H1 (cell line): ENCODE measurements at regions not wholly inside any gene's neighbourhood (a gene's known extent, or its start where the extent isn't known, plus 50 kb on each side); places are given as distances from the start of the nearest gene placed in this dataset.

Experiments
- CTCF ChIP-seq, 3 experiments: IDR thresholded peaks; 1 replicate in 2 of 3; 2 replicates in 1 of 3; pipeline versions ENCODE4 v1.5.1 to v1.6.1; 2011; ENCODE audit warnings: low read length in 3 of 3, mild to moderate bottlenecking in 3 of 3, inconsistent platforms in 2 of 3, low read depth in 1 of 3, moderate library complexity in 1 of 3; ENCODE audit not compliant: insufficient read depth in 1 of 3; ENCODE audit errors: control extremely low read depth in 1 of 3
- EP300 ChIP-seq, 2 experiments: IDR thresholded peaks; 1 replicate in 1 of 2; 2 replicates in 1 of 2; pipeline ENCODE4 v1.6.1; 2011 to 2012; ENCODE audit warnings: low read depth in 2 of 2, low read length in 2 of 2, mild to moderate bottlenecking in 2 of 2, borderline replicate concordance in 1 of 2, inconsistent platforms in 1 of 2, moderate library complexity in 1 of 2
- FOSL1 ChIP-seq: IDR thresholded peaks from 2 replicates; pipeline ENCODE4 v1.6.1; 2011; ENCODE audit warnings: mild to moderate bottlenecking, low read depth, low read length, moderate library complexity; ENCODE audit not compliant: insufficient read depth
- HDAC6 ChIP-seq: IDR thresholded peaks from one replicate; pipeline ENCODE4 v1.7.1; 2012; ENCODE audit warnings: low read depth, mild to moderate bottlenecking, inconsistent platforms, low read length, moderate library complexity
- POLR2AphosphoS5 ChIP-seq: IDR thresholded peaks from 2 replicates; pipeline ENCODE4 v1.6.1; 2011; ENCODE audit warnings: low read depth, low read length
- TF ChIP-seq, protein P1 (sequence below): IDR thresholded peaks from 2 replicates; pipeline ENCODE4 v1.6.1; 2011; ENCODE audit warnings: low read length, improper control_type of control experiment
- TF ChIP-seq, protein P2 (sequence below): IDR thresholded peaks from 2 replicates; pipeline ENCODE4 v1.6.1; 2012; ENCODE audit warnings: inconsistent platforms

DNA sequence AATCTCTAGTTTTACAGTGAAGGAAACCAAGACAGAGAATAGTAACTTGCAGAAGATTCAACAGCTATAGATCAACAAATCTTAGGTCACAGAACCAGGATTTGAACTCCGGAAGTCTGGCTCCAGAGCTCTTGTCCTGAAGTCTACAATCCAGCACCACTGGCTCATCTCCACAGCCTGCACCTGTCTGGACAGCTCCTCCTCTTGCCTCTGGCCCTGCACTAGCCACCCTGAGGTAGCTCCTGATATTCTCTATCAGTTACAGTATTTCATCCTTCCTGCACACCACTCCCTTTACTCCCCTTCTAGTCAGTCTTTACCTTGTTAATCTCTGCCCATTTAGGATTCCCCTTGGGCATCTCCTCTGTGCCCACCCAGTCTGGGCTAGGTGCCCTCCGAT lies 58.1 kb upstream of the LNX1 start:
- TF ChIP-seq HDAC6 = no peak
- TF ChIP-seq FOSL1 = no peak
- TF ChIP-seq EP300 (IDR thresholded peaks at IDR 0.05; ENCODE audit: borderline replicate concordance in 1 of 2, low read depth in 2 of 2, low read length in 2 of 2) = no peak
- TF ChIP-seq CTCF (IDR thresholded peaks at IDR 0.05; ENCODE audit: control extremely low read depth in 1 of 3, insufficient read depth in 1 of 3, low read depth in 1 of 3, low read length in 3 of 3) = no peak
- TF ChIP-seq, protein P1, sequence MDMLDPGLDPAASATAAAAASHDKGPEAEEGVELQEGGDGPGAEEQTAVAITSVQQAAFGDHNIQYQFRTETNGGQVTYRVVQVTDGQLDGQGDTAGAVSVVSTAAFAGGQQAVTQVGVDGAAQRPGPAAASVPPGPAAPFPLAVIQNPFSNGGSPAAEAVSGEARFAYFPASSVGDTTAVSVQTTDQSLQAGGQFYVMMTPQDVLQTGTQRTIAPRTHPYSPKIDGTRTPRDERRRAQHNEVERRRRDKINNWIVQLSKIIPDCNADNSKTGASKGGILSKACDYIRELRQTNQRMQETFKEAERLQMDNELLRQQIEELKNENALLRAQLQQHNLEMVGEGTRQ = no peak
- TF ChIP-seq, protein P2, sequence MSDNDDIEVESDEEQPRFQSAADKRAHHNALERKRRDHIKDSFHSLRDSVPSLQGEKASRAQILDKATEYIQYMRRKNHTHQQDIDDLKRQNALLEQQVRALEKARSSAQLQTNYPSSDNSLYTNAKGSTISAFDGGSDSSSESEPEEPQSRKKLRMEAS = no peak
- TF ChIP-seq POLR2AphosphoS5 = no peak
